ENCODE measurements at regions not wholly inside any gene's neighbourhood (a gene's known extent, or its start where the extent isn't known, plus 50 kb on each side); places are given as distances from the start of the nearest gene placed in this dataset.
"Not testable (repeated sequence)": the region's sequence is repeated elsewhere in the genome, so short reads cannot be mapped to it uniquely, and the experiment has no call there.

DNA sequence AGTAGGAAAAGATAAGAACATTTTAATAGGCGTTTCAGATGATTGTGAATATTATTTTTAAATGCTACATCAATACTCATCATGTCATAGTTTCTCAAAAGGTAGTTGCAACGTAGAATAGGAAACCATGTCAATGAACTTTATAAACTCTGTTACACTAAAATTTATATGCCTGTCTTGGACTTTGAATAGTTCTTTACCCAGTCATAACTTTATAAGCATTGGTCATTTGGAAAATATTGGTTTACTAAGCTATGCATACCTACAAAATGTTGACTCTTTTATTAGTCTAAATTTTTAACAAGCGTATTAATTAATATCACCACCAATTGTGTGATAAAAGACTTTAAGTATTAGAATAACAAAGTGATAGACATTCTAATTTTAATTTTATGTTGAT lies 293.5 kb downstream of the CGGBP1 start:
- Mint-ChIP-seq H3K4me1 (ENCODE audit: low read depth) (no peaks in the 10 kb centered on the region), H3K27me3 (ENCODE audit: low read depth) (peaks cover 3% of the 10 kb centered on the region), H3K36me3 (ENCODE audit: low read depth) (no peaks in the 10 kb centered on the region), H3K9me3 (no peaks in the 10 kb centered on the region), H3K4me3 (no peak overlapping the region), H3K27ac (no peak overlapping the region)
- no peak for DNase-seq (ENCODE audit: low spot score)

- H3K36me3 Mint-ChIP-seq (ENCODE audit: low read depth), result no peaks in the 10 kb centered on the region
Observed at GRCh38 chr3:87761795-87762194, 297.0 kb downstream of the CGGBP1 start.

GRCh38 chr3:87761341-87761740 lies 297.5 kb downstream of the CGGBP1 start:
- H3K36me3 Mint-ChIP-seq (ENCODE audit: low read depth), result no peaks in the 10 kb centered on the region
- H3K9me3 Mint-ChIP-seq, result no peaks in the 10 kb centered on the region
- DNase-seq (ENCODE audit: low spot score), result no peak
- no peak overlapping the region for H3K4me3 Mint-ChIP-seq
- H3K27ac Mint-ChIP-seq, result no peak overlapping the region
- H3K4me1 Mint-ChIP-seq (ENCODE audit: low read depth), result no peaks in the 10 kb centered on the region
- H3K27me3 Mint-ChIP-seq (ENCODE audit: low read depth), result no peaks in the 10 kb centered on the region

More at GRCh38 chr3:87761795-87762194, 297.0 kb downstream of the CGGBP1 start:
- Mint-ChIP-seq H3K9me3 (no peaks in the 10 kb centered on the region), H3K4me3 (no peak overlapping the region), H3K27ac (no peak overlapping the region), H3K4me1 (ENCODE audit: low read depth) (no peaks in the 10 kb centered on the region), H3K27me3 (ENCODE audit: low read depth) (no peaks in the 10 kb centered on the region)
- DNase-seq (ENCODE audit: low spot score), result no peak

GRCh38 chr3:87756616-87757015 lies 302.2 kb downstream of the CGGBP1 start:
- Mint-ChIP-seq H3K4me1 (ENCODE audit: low read depth) (no peaks in the 10 kb centered on the region), H3K36me3 (ENCODE audit: low read depth) (no peaks in the 10 kb centered on the region), H3K9me3 (no peaks in the 10 kb centered on the region), H3K4me3 (no peak overlapping the region), H3K27ac (no peak overlapping the region), H3K27me3 (ENCODE audit: low read depth) (no peaks in the 10 kb centered on the region)
- DNase-seq (ENCODE audit: low spot score), result no peak

DNA sequence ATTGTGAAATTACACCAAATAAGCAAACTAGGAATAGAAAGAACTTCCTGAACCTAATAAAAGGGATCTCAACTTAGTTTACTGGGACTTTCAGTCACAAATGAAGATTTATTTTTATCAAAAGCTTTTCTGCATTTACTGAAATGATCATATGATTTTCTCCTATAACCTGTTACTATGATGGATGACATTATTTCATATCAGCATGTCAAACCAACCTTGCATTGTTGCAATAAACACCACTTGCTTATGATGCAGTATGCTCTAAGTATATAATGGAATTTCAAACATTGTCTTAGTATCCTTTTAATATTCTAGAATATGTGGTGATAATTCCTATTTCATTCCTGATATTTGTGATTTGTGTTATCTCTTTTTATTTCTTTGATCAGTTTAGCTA lies 303.0 kb downstream of the CGGBP1 start:
- Mint-ChIP-seq H3K4me3 (no peak overlapping the region), H3K9me3 (no peaks in the 10 kb centered on the region), H3K27me3 (ENCODE audit: low read depth) (no peaks in the 10 kb centered on the region), H3K4me1 (ENCODE audit: low read depth) (no peaks in the 10 kb centered on the region), H3K27ac (no peak overlapping the region), H3K36me3 (ENCODE audit: low read depth) (no peaks in the 10 kb centered on the region)
- no peak for DNase-seq (ENCODE audit: low spot score)

- peaks cover 6% of the 10 kb centered on the region for H3K9me3 Mint-ChIP-seq
- no peaks in the 10 kb centered on the region for H3K4me1 Mint-ChIP-seq (ENCODE audit: low read depth)
- no peak overlapping the region for H3K4me3 Mint-ChIP-seq
- no peak for DNase-seq (ENCODE audit: low spot score)
- H3K27me3 Mint-ChIP-seq (ENCODE audit: low read depth), result no peaks in the 10 kb centered on the region
- no peaks in the 10 kb centered on the region for H3K36me3 Mint-ChIP-seq (ENCODE audit: low read depth)
- no peak overlapping the region for H3K27ac Mint-ChIP-seq
Observed at GRCh38 chr3:87742250-87742649, 316.6 kb downstream of the CGGBP1 start.

- H3K27ac Mint-ChIP-seq; H3K4me3 Mint-ChIP-seq; DNase-seq (ENCODE audit: low spot score); H3K36me3 Mint-ChIP-seq (ENCODE audit: low read depth); H3K9me3 Mint-ChIP-seq; H3K27me3 Mint-ChIP-seq (ENCODE audit: low read depth); H3K4me1 Mint-ChIP-seq (ENCODE audit: low read depth): not testable (repeated sequence)
Observed at GRCh38 chr3:87740894-87741293, 317.9 kb downstream of the CGGBP1 start.

GRCh38 chr3:87737817-87738216 lies 321.0 kb downstream of the CGGBP1 start:
- not testable (repeated sequence) for H3K4me1 Mint-ChIP-seq (ENCODE audit: low read depth); H3K9me3 Mint-ChIP-seq; H3K27ac Mint-ChIP-seq; DNase-seq (ENCODE audit: low spot score); H3K27me3 Mint-ChIP-seq (ENCODE audit: low read depth); H3K4me3 Mint-ChIP-seq; H3K36me3 Mint-ChIP-seq (ENCODE audit: low read depth)

GRCh38 chr3:87733671-87734367 lies 325.0 kb downstream of the CGGBP1 start:
- Mint-ChIP-seq H3K27ac (no peak overlapping the region), H3K4me3 (no peak overlapping the region), H3K4me1 (ENCODE audit: low read depth) (no peaks in the 10 kb centered on the region), H3K9me3 (no peaks in the 10 kb centered on the region), H3K27me3 (ENCODE audit: low read depth) (no peaks in the 10 kb centered on the region), H3K36me3 (ENCODE audit: low read depth) (no peaks in the 10 kb centered on the region)
- DNase-seq (ENCODE audit: low spot score), result no peak

- Mint-ChIP-seq H3K27ac (no peak overlapping the region), H3K4me1 (ENCODE audit: low read depth) (no peaks in the 10 kb centered on the region), H3K9me3 (no peaks in the 10 kb centered on the region), H3K36me3 (ENCODE audit: low read depth) (no peaks in the 10 kb centered on the region), H3K4me3 (no peak overlapping the region), H3K27me3 (ENCODE audit: low read depth) (no peaks in the 10 kb centered on the region)
- DNase-seq (ENCODE audit: low spot score), result no peak
Observed at GRCh38 chr3:87732294-87732693, 326.5 kb downstream of the CGGBP1 start.

- no peak overlapping the region for H3K27ac Mint-ChIP-seq
- H3K9me3 Mint-ChIP-seq, result no peaks in the 10 kb centered on the region
- no peaks in the 10 kb centered on the region for H3K27me3 Mint-ChIP-seq (ENCODE audit: low read depth)
- no peak overlapping the region for H3K4me3 Mint-ChIP-seq
- no peaks in the 10 kb centered on the region for H3K4me1 Mint-ChIP-seq (ENCODE audit: low read depth)
- no peak for DNase-seq (ENCODE audit: low spot score)
- H3K36me3 Mint-ChIP-seq (ENCODE audit: low read depth), result no peaks in the 10 kb centered on the region
Observed at GRCh38 chr3:87727783-87728182, 331.0 kb downstream of the CGGBP1 start.

DNA sequence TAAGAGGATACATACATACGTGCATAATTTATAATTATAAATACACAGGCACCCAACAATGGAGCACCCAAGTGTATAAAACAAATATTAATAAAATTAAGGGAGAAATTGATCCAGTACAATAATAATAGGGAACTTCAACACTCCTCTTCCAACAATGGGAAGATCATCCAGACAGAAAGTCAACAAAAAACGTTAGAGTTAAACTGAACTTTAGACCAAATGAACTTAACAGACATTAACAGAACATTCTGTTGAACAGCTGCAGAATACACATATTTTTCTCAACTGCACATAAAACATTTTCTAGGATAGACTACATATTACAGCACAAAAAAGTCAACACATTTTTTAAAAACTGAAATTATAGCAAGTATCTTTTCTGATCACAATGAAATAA lies 339.7 kb downstream of the CGGBP1 start:
- H3K4me1 Mint-ChIP-seq (ENCODE audit: low read depth), result no peaks in the 10 kb centered on the region
- no peaks in the 10 kb centered on the region for H3K27me3 Mint-ChIP-seq (ENCODE audit: low read depth)

GRCh38 chr3:87710511-87710910 lies 348.3 kb downstream of the CGGBP1 start:
- H3K4me3 Mint-ChIP-seq, result no peak overlapping the region
- H3K4me1 Mint-ChIP-seq (ENCODE audit: low read depth), result no peaks in the 10 kb centered on the region
- no peaks in the 10 kb centered on the region for H3K27me3 Mint-ChIP-seq (ENCODE audit: low read depth)
- DNase-seq (ENCODE audit: low spot score), result no peak
- no peak overlapping the region for H3K27ac Mint-ChIP-seq
- no peaks in the 10 kb centered on the region for H3K36me3 Mint-ChIP-seq (ENCODE audit: low read depth)
- H3K9me3 Mint-ChIP-seq, result no peaks in the 10 kb centered on the region

More for the DNA sequence above, 339.7 kb downstream of the CGGBP1 start:
- no peaks in the 10 kb centered on the region for H3K9me3 Mint-ChIP-seq
- H3K4me3 Mint-ChIP-seq, result no peak overlapping the region
- DNase-seq (ENCODE audit: low spot score), result no peak
- no peaks in the 10 kb centered on the region for H3K36me3 Mint-ChIP-seq (ENCODE audit: low read depth)
- no peak overlapping the region for H3K27ac Mint-ChIP-seq

GRCh38 chr3:87710028-87710427 lies 348.8 kb downstream of the CGGBP1 start:
- no peaks in the 10 kb centered on the region for H3K36me3 Mint-ChIP-seq (ENCODE audit: low read depth)
- no peaks in the 10 kb centered on the region for H3K27me3 Mint-ChIP-seq (ENCODE audit: low read depth)
- DNase-seq (ENCODE audit: low spot score), result no peak
- H3K27ac Mint-ChIP-seq, result no peak overlapping the region
- no peaks in the 10 kb centered on the region for H3K4me1 Mint-ChIP-seq (ENCODE audit: low read depth)
- no peak overlapping the region for H3K4me3 Mint-ChIP-seq
- no peaks in the 10 kb centered on the region for H3K9me3 Mint-ChIP-seq

DNA sequence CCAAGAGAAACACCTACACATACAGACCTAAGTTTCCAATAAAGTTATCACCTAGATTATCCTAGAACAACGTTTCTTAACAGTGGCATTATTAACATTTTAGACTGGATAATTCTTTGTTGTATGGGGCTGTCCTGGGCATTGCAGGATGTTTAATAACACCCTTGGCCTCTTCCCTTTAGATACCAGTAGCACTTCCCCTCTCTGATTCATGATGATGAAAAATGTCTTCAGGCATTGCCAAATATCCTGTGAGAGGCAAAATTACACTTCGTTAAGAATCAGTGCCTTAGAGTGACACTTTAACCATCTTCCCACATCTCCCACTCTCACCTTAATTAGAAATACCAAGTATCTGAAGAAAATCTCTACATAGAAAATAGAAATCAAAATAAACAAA lies 352.6 kb downstream of the CGGBP1 start:
- Mint-ChIP-seq H3K4me3 (no peak overlapping the region), H3K27me3 (ENCODE audit: low read depth) (no peaks in the 10 kb centered on the region), H3K27ac (no peak overlapping the region), H3K36me3 (ENCODE audit: low read depth) (no peaks in the 10 kb centered on the region), H3K9me3 (no peaks in the 10 kb centered on the region), H3K4me1 (ENCODE audit: low read depth) (no peaks in the 10 kb centered on the region)
- no peak for DNase-seq (ENCODE audit: low spot score)
